ELF-1 (cell line): ENCODE measurements at regions not wholly inside any gene's neighbourhood (a gene's known extent, or its start where the extent isn't known, plus 50 kb on each side); places are given as distances from the start of the nearest gene placed in this dataset.
A peak's percentile ranks its signal among the peaks of the same experiment; 100 is the strongest.

Experiments
- DNase-seq: peaks from one replicate; pipeline ENCODE4 v3.0.0-alpha.2; 2016; ENCODE audit warnings: low read depth, low spot score

- DNase-seq, result peak; percentile 17
Observed at GRCh38 chr1:118249641-118250040, 64.6 kb upstream of the SPAG17 start.

DNA sequence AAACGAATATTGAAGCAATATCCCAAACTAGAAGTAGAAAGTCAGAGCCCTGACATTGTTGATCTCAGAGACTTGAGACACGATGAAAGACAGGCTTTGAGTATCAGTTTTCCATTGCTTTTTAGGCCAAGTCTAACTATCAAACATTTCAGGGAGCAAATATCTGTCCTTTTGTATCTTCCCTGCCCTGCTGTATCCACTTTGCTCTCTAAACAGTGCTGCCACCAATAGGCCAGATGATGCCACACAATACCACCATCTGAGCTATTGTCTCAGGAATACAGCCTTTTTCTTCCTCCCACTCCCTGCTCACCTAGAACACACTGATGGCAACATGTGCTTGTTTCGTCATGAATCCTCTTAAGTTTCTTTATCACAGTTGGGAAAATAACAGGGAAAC, 62.6 kb upstream of the SPAG17 start:
- peak; percentile 12 for DNase-seq

GRCh38 chr1:118246646-118247045, 61.6 kb upstream of the SPAG17 start:
- no peak for DNase-seq

DNA sequence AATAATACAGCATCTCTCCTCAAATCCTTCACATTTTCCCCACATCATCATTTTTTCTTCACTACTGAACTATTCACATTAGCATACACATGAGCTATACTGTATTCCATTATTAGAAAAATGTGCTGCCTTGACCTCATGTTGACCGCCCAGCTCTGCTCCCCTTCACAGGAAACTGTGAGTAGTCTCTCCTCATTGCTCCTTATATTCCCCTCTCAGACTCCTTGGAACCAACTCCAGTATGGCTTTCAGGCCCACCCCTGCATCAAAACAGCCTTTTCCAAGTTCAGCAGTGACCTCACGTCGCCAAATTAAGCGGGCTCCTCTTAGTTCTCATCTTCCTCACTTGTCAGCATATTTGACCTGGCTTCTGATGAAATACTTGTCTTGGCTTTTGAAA, 59.2 kb upstream of the SPAG17 start:
- DNase-seq, result no peak

GRCh38 chr1:118243269-118243668, 58.2 kb upstream of the SPAG17 start:
- DNase-seq, result no peak
